EH (cell line): ENCODE measurements at regions not wholly inside any gene's neighbourhood (a gene's known extent, or its start where the extent isn't known, plus 50 kb on each side); places are given as distances from the start of the nearest gene placed in this dataset.
A peak's percentile ranks its signal among the peaks of the same experiment; 100 is the strongest.
"Not testable (repeated sequence)": the region's sequence is repeated elsewhere in the genome, so short reads cannot be mapped to it uniquely, and the experiment has no call there.

ENCODE experiments used
- DNase-seq: peaks from one replicate; pipeline ENCODE4 v3.0.0-alpha.2; 2015; ENCODE audit warnings: low read depth

GRCh38 chr16:65769055-65769465, 597.4 kb upstream of the CDH5 start:
- DNase-seq, result peak; percentile 20

- no peak for DNase-seq
These were observed 599.4 kb upstream of the CDH5 start for GRCh38 chr16:65767125-65767524.

GRCh38 chr16:65763640-65764305, 602.7 kb upstream of the CDH5 start:
- DNase-seq, result no peak

- no peak for DNase-seq
These were observed 605.6 kb upstream of the CDH5 start for GRCh38 chr16:65760874-65761273.

GRCh38 chr16:65758620-65759019, 607.9 kb upstream of the CDH5 start:
- no peak for DNase-seq

- DNase-seq, result no peak
These were observed 609.4 kb upstream of the CDH5 start for GRCh38 chr16:65757064-65757463.

- no peak for DNase-seq
These were observed 610.3 kb upstream of the CDH5 start for GRCh38 chr16:65756163-65756562.

GRCh38 chr16:65754820-65755691, 611.4 kb upstream of the CDH5 start:
- peak; percentile 82 for DNase-seq

- DNase-seq, result no peak
These were observed 614.0 kb upstream of the CDH5 start for GRCh38 chr16:65752522-65752844.

- no peak for DNase-seq
These were observed 614.6 kb upstream of the CDH5 start for GRCh38 chr16:65751622-65752521.

GRCh38 chr16:65749506-65749905, 617.0 kb upstream of the CDH5 start:
- DNase-seq, result no peak

- no peak for DNase-seq
These were observed 619.5 kb upstream of the CDH5 start for GRCh38 chr16:65746941-65747340.

GRCh38 chr16:65745201-65745708, 621.2 kb upstream of the CDH5 start:
- no peak for DNase-seq

- DNase-seq, result no peak
These were observed 622.1 kb upstream of the CDH5 start for GRCh38 chr16:65744401-65744800.

GRCh38 chr16:65743558-65743957, 621.7 kb upstream of the CDH11 start:
- no peak for DNase-seq

- no peak for DNase-seq
These were observed 618.8 kb upstream of the CDH11 start for GRCh38 chr16:65740711-65741110.

- no peak for DNase-seq
These were observed 617.7 kb upstream of the CDH11 start for GRCh38 chr16:65739518-65739917.

- no peak for DNase-seq
These were observed 616.0 kb upstream of the CDH11 start for GRCh38 chr16:65737831-65738230.

GRCh38 chr16:65735615-65736014, 613.8 kb upstream of the CDH11 start:
- DNase-seq, result not testable (repeated sequence)

- DNase-seq, result no peak
These were observed 611.9 kb upstream of the CDH11 start for GRCh38 chr16:65733721-65734120.

- DNase-seq, result no peak
These were observed 610.0 kb upstream of the CDH11 start for GRCh38 chr16:65731833-65732232.

GRCh38 chr16:65728652-65729051, 606.8 kb upstream of the CDH11 start:
- DNase-seq, result no peak
